ENCODE measurements at regions not wholly inside any gene's neighbourhood (a gene's known extent, or its start where the extent isn't known, plus 50 kb on each side); places are given as distances from the start of the nearest gene placed in this dataset.
"Not testable (repeated sequence)": the region's sequence is repeated elsewhere in the genome, so short reads cannot be mapped to it uniquely, and the experiment has no call there.

- CTCF ChIA-PET, result no interaction called here
- POLR2A ChIA-PET, result no interaction called here
These were observed 139.7 kb upstream of the ROPN1 start for GRCh38 chr3:124131580-124131979.

GRCh38 chr3:124132813-124133212 is 140.9 kb upstream of the ROPN1 start:
- ChIA-PET CTCF (no interaction called here), POLR2A (no interaction called here)

- CTCF ChIA-PET, result no interaction called here
- POLR2A ChIA-PET, result no interaction called here
These were observed 141.5 kb upstream of the ROPN1 start for GRCh38 chr3:124133366-124133940.

- CTCF ChIA-PET, result no interaction called here
- POLR2A ChIA-PET, result no interaction called here
These were observed 145.3 kb upstream of the ROPN1 start for GRCh38 chr3:124137216-124137615.

GRCh38 chr3:124138148-124138547 is 146.2 kb upstream of the ROPN1 start:
- CTCF ChIA-PET, result no interaction called here
- POLR2A ChIA-PET, result no interaction called here

- CTCF ChIA-PET, result no interaction called here
These were observed 148.8 kb upstream of the ROPN1 start for GRCh38 chr3:124140746-124141145.

GRCh38 chr3:124142389-124142970 is 150.6 kb upstream of the ROPN1 start:
- CTCF ChIA-PET, result no interaction called here
- POLR2A ChIA-PET, result no interaction called here

More at GRCh38 chr3:124140746-124141145, 148.8 kb upstream of the ROPN1 start:
- POLR2A ChIA-PET, result no interaction called here

- ChIA-PET CTCF (no interaction called here), POLR2A (no interaction called here)
These were observed 151.1 kb upstream of the ROPN1 start for GRCh38 chr3:124143047-124143446.

GRCh38 chr3:124144035-124144814 is 152.3 kb upstream of the ROPN1 start:
- ChIA-PET CTCF (no interaction called here), POLR2A (no interaction called here)

- POLR2A ChIA-PET, result no interaction called here
- CTCF ChIA-PET, result no interaction called here
These were observed 155.5 kb upstream of the ROPN1 start for GRCh38 chr3:124147429-124147828.

- ChIA-PET CTCF (no interaction called here), POLR2A (no interaction called here)
These were observed 156.0 kb upstream of the ROPN1 start for GRCh38 chr3:124147946-124148345.

- ChIA-PET POLR2A (no interaction called here), CTCF (no interaction called here)
These were observed 157.2 kb upstream of the ROPN1 start for GRCh38 chr3:124149081-124149480.

- POLR2A ChIA-PET, result no interaction called here
These were observed 157.8 kb upstream of the ROPN1 start for GRCh38 chr3:124149771-124150170.

GRCh38 chr3:124152891-124153290 is 161.0 kb upstream of the ROPN1 start:
- POLR2A ChIA-PET, CTCF ChIA-PET: not testable (repeated sequence)

More at GRCh38 chr3:124149771-124150170, 157.8 kb upstream of the ROPN1 start:
- CTCF ChIA-PET, result no interaction called here

- POLR2A ChIA-PET, result no interaction called here
- CTCF ChIA-PET, result no interaction called here
These were observed 165.2 kb upstream of the ROPN1 start for GRCh38 chr3:124156866-124157712.

GRCh38 chr3:124157748-124158147 is 165.8 kb upstream of the ROPN1 start:
- POLR2A ChIA-PET, result no interaction called here
- CTCF ChIA-PET, result no interaction called here

- CTCF ChIA-PET, result no interaction called here
These were observed 166.4 kb upstream of the ROPN1 start for GRCh38 chr3:124158168-124158881.

GRCh38 chr3:124161448-124161847 is 169.5 kb upstream of the ROPN1 start:
- POLR2A ChIA-PET, result no interaction called here
- CTCF ChIA-PET, result no interaction called here

More at GRCh38 chr3:124158168-124158881, 166.4 kb upstream of the ROPN1 start:
- POLR2A ChIA-PET, result no interaction called here

- POLR2A ChIA-PET, result no interaction called here
- CTCF ChIA-PET, result interaction anchor here (1.6 kb wide), 1 partner anchor 10 kb away, joined by 3 read pairs; no protein-coding TSS in a partner anchor
These were observed 171.8 kb upstream of the ROPN1 start for GRCh38 chr3:124163689-124164088.

GRCh38 chr3:124168271-124168670 is 176.3 kb upstream of the ROPN1 start:
- POLR2A ChIA-PET, result no interaction called here
- CTCF ChIA-PET, result no interaction called here

All from activated CD8-positive, alpha-beta memory T cell treated with anti-CD3 and anti-CD28 coated beads for 36 hours (primary cell).